HG02759 (cell line): ENCODE measurements at regions not wholly inside any gene's neighbourhood (a gene's known extent, or its start where the extent isn't known, plus 50 kb on each side); places are given as distances from the start of the nearest gene placed in this dataset.
"Not testable (repeated sequence)": the region's sequence is repeated elsewhere in the genome, so short reads cannot be mapped to it uniquely, and the experiment has no call there.

Source experiments
- ATAC-seq: cut with Tn5 transposase; IDR thresholded peaks from one replicate; pipeline ENCODE4 v1.9.1; 2021; ENCODE audit warnings: mild to moderate bottlenecking, moderate library complexity; ENCODE audit not compliant: unreplicated experiment

GRCh38 chr4:74505355-74505978 lies 60.5 kb downstream of the AREG start:
- ATAC-seq: not testable (repeated sequence)

DNA sequence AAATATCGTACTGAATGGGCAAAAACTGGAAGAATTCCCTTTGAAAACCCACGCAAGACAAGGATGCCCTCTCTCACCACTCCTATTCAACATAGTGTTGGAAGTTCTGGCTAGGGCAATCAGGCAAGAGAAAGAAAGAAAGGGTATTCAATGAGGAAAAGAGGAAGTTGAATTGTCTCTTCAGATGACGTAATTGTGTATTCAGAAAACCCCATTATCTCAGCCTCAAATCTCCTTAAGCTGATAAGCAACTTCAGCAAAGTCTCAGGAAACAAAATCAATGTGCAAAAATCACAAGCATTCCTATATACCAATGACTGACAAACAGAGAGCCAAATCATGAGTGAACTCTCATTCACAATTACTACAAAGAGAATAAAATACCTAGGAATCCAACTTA lies 64.4 kb downstream of the AREG start:
- ATAC-seq: not testable (repeated sequence)

- no peak for ATAC-seq
Observed at GRCh38 chr4:74516303-74516702, 71.4 kb downstream of the AREG start.

DNA sequence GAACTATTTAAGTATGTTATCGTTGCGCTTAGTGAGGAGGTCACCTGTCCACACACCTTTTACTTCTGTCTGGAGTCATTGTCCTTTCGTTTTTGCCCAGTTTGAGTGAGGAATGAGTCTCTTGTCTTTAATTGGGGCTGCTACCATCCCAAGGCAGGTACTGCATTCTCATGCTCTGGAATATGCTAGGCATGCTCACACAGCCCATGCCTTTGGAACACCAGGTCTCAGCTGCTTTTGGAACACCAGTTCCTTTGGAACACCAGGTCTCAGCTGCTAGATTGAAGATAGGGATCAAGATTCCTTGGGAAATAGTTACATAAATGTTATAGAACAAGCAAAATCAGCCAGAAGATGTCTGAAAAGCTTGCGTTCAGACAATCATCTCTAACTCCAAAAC lies 73.1 kb downstream of the AREG start:
- ATAC-seq: no peak

DNA sequence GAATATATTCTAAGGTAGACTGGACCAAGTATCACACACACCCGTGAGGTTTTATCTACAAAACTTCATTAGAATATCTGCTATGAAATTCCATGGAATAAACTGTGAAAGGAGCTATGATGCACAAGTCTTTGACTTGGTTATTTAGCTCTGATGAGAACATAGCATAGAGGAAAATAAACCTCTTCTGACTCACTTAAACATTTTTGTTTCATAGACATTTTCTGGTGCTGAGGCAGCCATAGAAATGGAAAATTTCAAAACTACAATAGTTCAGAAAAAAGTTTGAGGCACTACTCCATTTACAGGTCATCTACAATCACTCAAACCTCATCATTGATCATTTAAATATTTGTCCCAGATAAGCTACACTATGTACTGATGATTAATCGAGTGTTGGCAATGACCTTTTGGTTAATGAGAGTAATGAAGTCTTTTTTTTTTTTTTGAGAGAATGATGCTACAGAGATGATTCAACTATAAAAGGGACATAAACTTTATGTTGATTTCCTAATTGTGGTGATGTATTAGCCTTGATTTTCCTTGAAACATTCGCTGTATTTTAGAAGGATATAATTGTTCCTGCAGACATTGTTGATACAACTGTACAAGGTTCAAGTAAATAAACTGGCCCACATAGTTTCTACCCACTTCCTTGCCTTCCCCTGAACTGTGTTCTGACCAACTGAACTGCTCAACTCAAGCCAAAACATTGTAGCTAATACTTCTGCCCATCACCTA lies 77.5 kb downstream of the AREG start:
- no peak for ATAC-seq

- ATAC-seq: no peak
Observed at GRCh38 chr4:74523096-74523495, 78.2 kb downstream of the AREG start.

- ATAC-seq: no peak
Observed at GRCh38 chr4:74524985-74525384, 80.0 kb downstream of the AREG start.

GRCh38 chr4:74527049-74527448 lies 82.1 kb downstream of the AREG start:
- no peak for ATAC-seq

- ATAC-seq: no peak
Observed at GRCh38 chr4:74528178-74528577, 83.2 kb downstream of the AREG start.

DNA sequence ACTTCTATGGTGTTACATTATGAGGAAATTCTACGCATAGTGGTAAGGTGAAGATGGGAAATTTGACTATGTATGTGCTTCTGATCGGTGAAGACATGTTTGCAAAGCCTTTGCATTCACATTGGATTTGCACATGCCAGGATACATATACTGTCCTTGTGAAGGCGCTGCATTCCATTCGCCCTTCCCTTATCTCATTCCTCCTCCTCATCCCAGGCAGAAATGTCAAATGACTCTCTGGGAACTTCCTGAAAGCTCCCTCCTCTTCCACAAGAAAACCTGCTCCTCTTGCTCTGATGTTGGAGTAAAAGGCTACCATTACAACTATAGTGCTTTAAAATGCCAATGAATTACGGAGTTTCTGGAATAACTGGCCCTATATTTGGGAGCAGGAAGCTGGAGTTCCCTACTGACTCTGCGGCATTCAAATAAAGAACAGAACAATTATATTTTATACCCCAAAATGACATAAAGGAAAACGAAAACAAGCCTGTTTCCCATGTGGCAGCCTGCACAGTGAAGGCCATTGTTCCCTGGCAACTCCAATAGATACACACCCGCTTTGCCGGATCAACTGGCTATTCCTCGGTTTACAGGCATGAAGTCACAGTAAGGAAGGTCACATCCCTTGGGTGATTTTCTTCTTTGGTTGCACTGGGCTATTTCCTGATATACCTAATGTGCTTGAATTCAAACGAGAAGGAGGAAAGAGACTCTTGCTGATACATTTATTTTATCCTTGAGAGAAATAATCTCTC lies 84.5 kb downstream of the AREG start:
- no peak for ATAC-seq

DNA sequence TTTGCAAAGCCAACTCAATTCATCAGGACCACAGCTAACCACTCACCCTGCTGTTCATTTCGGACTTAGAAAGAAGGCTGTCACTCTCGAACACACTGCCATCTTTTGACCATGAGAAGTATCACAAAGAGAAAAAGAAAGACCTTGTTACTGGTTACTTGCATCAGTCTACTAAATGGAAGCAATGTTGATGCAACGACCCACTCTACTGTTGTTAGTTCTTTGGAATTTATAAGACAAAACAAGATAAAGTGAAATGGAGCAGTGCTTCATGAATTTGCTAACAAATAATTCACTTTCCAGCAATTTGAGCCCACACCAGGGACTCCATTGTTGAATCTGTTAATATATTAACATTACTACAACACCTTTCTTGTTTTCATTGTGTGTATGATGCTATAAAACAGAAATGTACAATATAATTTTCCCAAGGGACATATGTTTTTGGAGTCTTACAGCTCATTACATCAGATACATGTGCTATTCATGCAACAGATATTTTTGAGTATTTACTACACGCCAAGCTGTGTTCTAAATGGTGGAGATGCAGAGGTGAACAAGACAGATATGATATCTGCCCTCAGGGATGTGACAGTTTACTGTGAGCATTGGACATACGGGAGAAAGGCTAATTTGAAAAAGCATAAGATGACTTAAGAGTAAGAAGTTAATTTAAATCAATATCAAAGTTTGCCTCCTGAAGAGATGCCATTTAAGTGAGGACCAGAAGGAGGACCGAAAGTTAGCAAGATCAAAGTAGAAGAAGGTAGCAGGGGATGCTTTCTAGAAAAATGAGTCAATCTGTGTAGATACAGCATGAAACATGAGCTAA lies 87.2 kb downstream of the AREG start:
- peak; percentile 87 for ATAC-seq

- no peak for ATAC-seq
Observed at GRCh38 chr4:74534121-74534520, 89.2 kb downstream of the AREG start.

- no peak for ATAC-seq
Observed at GRCh38 chr4:74534936-74535335, 90.0 kb downstream of the AREG start.

GRCh38 chr4:74535512-74535911 lies 90.6 kb downstream of the AREG start:
- no peak for ATAC-seq

- no peak for ATAC-seq
Observed at GRCh38 chr4:74536557-74536956, 91.6 kb downstream of the AREG start.

GRCh38 chr4:74537459-74537858 lies 92.5 kb downstream of the AREG start:
- ATAC-seq: no peak

DNA sequence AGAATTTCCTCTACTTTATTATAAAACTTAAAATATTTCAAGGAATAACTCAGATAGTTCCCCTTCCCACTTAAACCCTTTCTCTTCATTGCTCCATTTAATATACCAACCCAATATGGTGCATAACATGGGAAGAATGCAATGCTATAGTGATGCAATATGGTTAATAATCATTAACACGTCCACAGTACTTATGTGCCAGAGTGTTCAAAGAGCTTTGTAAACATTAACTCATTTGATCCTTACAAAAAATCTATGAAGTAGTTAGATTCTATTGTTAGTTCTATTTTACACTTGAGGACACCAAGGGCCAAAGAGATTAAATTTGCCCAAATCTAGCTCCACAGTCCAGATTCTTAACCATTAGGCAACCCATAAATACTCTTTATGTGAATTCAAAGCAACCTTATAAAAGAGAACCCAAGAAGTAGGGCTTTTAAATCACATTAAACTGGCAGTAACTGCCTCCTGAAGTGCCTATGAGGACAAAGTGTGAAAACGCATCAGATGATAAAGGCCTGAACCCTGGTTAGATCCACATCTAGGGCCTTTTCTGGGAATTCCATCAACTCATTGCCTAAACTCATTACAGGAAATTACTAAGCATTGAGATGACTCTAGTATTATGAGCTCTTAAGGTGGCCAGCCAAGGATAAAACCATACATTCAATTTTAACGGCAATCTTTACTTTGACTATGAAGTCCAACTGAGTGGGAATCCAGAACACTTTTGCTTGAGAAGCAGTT lies 94.3 kb downstream of the AREG start:
- no peak for ATAC-seq

DNA sequence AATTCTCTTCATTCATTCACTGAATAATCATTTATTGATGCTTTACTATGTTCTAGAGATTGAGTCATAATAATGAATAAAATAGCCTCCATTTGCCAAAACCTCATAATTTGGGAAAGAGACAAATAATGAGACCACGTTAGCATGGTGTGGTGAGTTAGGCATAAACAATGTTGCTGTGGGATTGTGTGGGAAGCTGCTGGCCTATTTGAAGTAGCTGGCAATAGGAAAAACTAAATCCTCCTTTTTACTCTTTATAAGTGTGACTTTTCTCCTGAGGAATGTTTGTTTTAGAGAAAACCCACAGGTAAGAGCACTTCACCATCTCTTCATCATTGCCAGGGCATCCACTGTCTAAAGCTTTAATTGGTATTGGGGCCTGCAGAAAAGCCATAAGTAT lies 95.3 kb downstream of the AREG start:
- no peak for ATAC-seq

GRCh38 chr4:74541667-74542066 lies 96.7 kb downstream of the AREG start:
- no peak for ATAC-seq

GRCh38 chr4:74543231-74543781 lies 98.4 kb downstream of the AREG start:
- peak; percentile 91 for ATAC-seq
